ENCODE measurements at regions not wholly inside any gene's neighbourhood (a gene's known extent, or its start where the extent isn't known, plus 50 kb on each side); places are given as distances from the start of the nearest gene placed in this dataset.
"Not testable (repeated sequence)": the region's sequence is repeated elsewhere in the genome, so short reads cannot be mapped to it uniquely, and the experiment has no call there.

DNA sequence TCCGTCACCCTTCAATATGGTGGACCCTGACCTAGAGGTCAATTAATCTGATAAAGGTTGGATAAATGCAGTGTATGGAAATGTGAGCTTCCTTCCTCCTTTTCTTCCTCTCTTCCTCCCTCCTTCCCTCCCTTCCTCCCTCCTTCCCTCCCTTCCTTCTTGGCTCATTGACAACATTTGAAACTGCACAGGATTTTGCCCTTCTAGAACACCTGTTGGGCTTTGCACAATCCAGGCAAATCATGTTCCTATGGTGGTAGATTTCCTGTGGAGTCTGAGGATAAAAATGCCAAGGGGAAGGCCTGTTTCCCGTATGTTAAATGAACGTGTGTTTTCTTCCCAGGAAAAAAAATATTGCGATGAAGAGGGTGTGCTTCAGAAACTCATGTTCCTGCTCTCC is 642.8 kb downstream of the EPM2A start:
- DNase-seq: no peak

- DNase-seq: no peak
These were observed 642.1 kb downstream of the EPM2A start for GRCh38 chr6:145093226-145093625.

- no peak for DNase-seq
These were observed 638.5 kb downstream of the EPM2A start for GRCh38 chr6:145096846-145097245.

DNA sequence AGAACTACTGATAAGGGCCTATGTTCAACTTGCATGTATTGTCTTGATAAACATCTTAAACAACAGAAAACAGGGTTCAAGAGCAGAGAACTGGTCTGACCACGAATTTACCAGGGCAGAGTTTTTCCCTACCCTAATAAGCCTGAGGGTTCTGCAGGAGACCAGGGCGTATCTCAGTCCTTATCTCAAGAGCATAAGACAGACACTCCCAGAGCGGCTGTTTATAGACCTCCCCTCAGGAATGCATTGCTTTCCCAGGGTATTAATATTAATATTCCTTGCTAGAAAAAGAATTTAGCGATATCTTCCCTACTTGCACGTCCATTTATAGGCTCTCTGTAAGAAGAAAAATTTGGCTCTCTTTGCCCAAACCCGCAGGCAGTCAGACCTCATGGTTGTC is 637.2 kb downstream of the EPM2A start:
- DNase-seq: not testable (repeated sequence)

DNA sequence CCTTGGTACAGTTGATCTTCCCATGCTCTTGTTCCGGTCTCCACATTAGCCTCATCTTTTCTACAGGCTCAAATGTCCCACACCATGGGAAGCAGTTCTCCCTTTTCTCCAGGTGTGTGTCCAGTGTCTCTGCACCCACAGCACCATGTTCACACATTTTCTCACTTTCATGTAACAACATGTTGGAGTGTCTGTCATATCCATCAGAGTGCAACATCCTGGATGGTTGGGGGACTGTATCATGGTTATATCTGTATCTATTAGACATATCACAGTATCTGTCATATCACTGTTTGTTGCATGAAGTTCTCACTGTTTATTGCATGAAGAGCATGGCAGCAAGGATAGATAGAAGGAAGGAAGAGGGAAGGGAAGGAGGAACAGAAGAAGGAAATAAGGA is 635.6 kb downstream of the EPM2A start:
- no peak for DNase-seq

GRCh38 chr6:145110109-145110508 is 625.2 kb downstream of the EPM2A start:
- no peak for DNase-seq

- DNase-seq: not testable (repeated sequence)
These were observed 623.9 kb downstream of the EPM2A start for GRCh38 chr6:145111407-145111806.

DNA sequence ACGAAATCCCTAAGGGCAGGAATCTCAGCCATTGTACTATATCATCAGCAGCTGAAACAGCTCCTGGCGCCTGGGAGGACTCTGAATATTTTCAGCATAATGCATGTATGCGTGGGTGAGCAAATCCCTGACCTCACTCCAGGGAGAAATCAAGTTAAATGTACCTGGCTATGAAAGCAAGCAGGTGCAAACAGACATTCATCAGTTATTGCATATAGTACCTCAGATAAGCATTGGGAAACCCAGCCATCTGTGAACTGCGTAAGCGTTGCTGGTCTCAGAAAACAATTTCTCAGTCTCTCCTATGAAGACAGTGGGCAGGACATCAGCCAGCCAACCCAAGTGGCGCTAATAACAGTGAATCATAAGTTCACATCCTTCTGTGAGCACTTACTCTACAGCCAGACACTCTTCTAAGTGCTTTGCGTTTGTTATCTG is 622.6 kb downstream of the EPM2A start:
- no peak for DNase-seq

- no peak for DNase-seq
These were observed 619.7 kb downstream of the EPM2A start for GRCh38 chr6:145115638-145116037.

- no peak for DNase-seq
These were observed 618.6 kb downstream of the EPM2A start for GRCh38 chr6:145116591-145117178.

GRCh38 chr6:145118224-145118623 is 617.1 kb downstream of the EPM2A start:
- no peak for DNase-seq

GRCh38 chr6:145119081-145119480 is 616.2 kb downstream of the EPM2A start:
- no peak for DNase-seq

DNA sequence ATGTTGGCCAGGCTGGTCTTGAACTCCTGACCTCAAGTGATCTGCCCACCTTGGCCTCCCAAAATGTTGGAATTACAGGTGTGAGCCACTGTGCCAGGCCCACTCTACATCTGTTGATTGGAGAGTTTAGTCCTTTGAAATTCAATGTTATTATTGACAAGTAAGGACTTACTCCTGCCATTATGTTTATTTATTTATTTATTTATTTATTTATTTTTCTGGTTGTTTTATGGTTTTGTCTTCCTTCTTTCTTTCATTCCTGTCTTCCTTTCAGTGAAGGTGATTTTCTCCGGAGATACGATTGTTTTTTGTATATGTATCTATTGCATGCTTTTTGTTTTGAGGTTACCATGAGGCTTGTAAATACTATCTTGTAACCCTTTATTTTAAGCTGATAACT is 602.6 kb downstream of the EPM2A start:
- DNase-seq: no peak

DNA sequence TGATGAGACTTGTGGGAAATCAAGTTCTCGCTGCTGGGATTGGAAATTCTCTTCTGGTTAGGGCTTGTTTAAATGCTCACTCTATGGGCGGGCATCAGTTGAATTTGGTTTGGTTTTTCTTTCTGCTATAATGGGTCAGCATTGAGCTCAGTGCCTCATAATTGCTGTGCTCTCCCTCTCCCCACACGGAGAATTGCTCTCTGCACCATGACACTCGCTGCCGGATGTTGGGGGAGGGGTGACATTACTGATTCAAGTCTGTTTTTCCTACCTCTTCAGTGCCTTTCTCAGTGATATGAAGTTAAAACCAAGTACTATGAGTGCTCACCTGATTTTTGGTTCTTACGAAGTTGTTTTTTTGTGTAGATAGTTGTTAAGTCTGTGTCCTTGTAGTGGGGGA is 599.6 kb downstream of the EPM2A start:
- no peak for DNase-seq

- no peak for DNase-seq
These were observed 597.9 kb downstream of the EPM2A start for GRCh38 chr6:145137425-145137824.

GRCh38 chr6:145138469-145139139 is 596.7 kb downstream of the EPM2A start:
- no peak for DNase-seq

DNA sequence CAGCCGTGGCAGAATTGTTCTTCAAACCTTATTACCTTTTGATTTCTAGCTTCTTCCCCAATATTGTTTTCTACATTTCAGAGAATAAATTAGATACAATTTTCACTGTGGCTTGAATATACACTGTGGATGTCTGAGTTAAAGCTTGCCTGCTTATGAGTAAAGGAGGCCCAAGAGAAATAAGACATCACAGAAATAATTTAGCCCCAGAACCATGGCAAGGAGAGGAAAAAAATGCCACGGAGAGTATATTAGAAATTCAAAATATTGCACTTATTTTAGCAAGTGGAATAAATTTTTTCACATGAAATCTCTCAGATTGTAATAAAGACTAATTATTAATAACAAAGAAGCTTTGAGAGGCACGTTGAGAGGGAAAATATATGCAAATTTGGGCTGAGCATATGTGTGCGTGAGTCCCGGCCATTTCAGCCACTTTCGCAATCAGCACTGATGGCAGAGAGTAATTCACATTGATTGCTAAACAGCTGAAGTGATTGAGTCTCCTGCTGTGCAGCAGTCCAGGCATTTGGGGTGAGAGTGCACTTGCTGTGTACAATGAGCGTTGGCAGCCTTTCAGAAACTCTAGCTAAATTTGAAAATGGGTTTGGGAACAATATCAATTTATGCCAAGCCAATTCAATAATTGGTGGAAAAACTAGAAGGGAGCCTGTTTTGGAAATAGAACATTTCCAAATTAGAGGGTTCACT is 596.0 kb downstream of the EPM2A start:
- DNase-seq: no peak

- DNase-seq: no peak
These were observed 595.4 kb downstream of the EPM2A start for GRCh38 chr6:145139895-145140294.

- no peak for DNase-seq
These were observed 593.7 kb downstream of the EPM2A start for GRCh38 chr6:145141572-145141971.

- DNase-seq: no peak
These were observed 592.4 kb downstream of the EPM2A start for GRCh38 chr6:145142958-145143357.

DNA sequence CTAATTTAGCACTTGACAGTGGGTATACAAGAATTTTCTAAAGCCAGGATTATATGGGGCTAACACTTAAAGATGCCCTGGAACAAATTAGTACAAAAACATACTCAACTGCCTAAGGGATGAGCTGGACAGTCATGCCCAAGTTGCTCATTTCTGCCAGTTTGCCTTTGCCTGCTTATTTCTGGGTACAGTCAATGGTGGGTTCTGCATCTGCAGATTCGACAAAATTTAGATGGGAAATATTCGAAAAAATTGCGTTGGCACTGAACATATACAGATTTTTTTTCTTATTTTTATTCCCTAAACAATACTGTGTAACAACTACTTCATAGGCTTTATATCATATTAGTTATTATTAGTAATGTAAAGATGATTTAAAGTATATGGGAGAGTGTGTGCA is 591.9 kb downstream of the EPM2A start:
- DNase-seq: no peak

DNA sequence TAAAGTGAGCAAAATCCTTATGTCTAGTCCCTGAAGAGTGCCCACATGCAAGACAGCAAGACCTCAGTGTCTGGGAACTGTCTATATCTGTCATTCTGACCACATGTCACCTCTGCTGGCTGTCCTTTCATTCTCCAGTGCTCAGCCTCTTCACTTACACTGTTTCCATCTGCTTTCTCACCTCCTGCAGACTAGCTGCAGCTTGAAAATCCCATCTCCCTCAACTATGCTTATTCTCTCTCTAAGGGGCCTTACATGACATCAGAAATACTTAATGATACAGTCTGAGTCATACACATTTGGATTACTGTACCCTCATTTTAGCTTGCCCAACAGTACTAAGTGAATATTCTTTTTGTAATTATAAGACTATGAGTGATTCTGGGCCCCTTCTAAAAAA is 587.8 kb downstream of the EPM2A start:
- no peak for DNase-seq

DNA sequence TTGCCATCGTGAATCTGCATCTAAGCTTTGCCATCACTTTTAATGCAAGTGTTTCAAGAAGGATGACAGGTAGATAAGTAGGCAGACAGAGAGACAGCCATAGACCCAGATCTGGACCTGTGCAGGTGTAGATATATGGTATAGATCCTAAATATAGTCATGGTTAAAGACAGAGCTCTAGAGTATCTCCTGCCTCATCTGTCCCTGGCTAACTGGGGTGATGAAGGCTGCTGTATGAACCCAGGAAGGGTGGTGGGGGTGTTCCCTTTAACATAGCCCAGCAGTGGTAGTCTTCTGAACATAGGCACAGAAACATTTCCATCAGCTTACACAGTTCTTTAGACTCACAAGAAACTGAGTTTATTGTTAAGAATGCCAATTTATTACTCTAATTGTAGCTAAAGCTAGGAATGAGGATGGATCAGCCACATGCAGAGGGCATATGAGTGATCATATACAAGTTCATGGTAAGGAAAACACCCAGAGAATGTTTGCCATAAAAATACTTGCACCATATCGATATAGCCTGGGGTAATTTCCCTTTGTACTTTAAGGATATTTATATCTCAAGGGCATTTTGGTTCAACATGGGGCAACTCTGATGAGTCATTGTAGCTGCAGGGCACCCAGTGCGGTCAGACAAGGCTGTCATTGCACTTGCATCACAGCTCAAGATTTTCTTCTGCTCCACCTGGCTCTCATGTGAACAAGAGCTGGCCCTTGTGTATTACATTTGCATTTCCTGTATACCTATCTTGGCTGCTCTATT is 587.2 kb downstream of the EPM2A start:
- DNase-seq: no peak

GRCh38 chr6:145148776-145149175 is 586.5 kb downstream of the EPM2A start:
- no peak for DNase-seq

All from NCI-H2029 treated with DMSO at 0.1 percent for 48 hours (cell line).